HCT116 (cell line): ENCODE measurements at regions not wholly inside any gene's neighbourhood (a gene's known extent, or its start where the extent isn't known, plus 50 kb on each side); places are given as distances from the start of the nearest gene placed in this dataset.

Experiments used
- ATAC-seq: fragments of 200-7000 bp; cut with Tn5 transposase; 2 replicates; pipeline ENCODE4 v1.9.1; 2020; ENCODE audit warnings: mild to moderate bottlenecking, moderate library complexity
- BruUV-seq: library from RNA; stranded (reverse); fragments of 400-500 nt; replicated peaks from 2 replicates; lab custom pipeline; 2021; lab: Mats Ljungman, UMichigan
- CTCF ChIA-PET: fragments of 300-600 bp; sonication (Branson Sonifier 250); formaldehyde crosslinking; loops from one replicate; lab custom pipeline; 2021; ENCODE audit warnings: antibody characterized with exemption; lab: Charles Lee
- POLR2A ChIA-PET: fragments of 300-600, 350-600 bp; sonication (Branson Sonifier 250); formaldehyde crosslinking; loops from one replicate; lab custom pipeline; 2021; ENCODE audit warnings: antibody characterized with exemption; lab: Charles Lee
- RAD21 ChIA-PET, 2 experiments: fragments of 300-600 bp; sonication (Branson Sonifier 250); formaldehyde crosslinking; loops; one replicate each; lab custom pipeline; 2023; ENCODE audit warnings: low total read pairs in 2 of 2; ENCODE audit not compliant: uncharacterized antibody in 2 of 2, unreplicated experiment in 2 of 2, low non-redundant PET in 1 of 2; lab: Charles Lee
- DNase-seq: peaks from one replicate; pipeline ENCODE4 v3.0.0-alpha.2; 2010; ENCODE audit warnings: low read depth, low spot score
- H2AFZ ChIP-seq: fragments of 200-600 bp; shearing (Covaris generic), sonication (generic); 2 replicates; pipeline ENCODE4 v1.6.1; 2017; ENCODE audit warnings: low read depth, mixed run types, mixed read lengths, antibody characterized with exemption, low read length; ENCODE audit not compliant: poor library complexity, severe bottlenecking
- H3K27ac ChIP-seq: 2 replicates; pipeline ENCODE4 v1.5.1; 2012; ENCODE audit warnings: low read depth, low read length
- H3K27me3 ChIP-seq: fragments of 200-600 bp; sonication (generic); 2 replicates; pipeline ENCODE4 v1.6.1; 2016; ENCODE audit warnings: mixed run types, low read length, mixed read lengths; ENCODE audit not compliant: insufficient read depth
- H3K36me3 ChIP-seq, 2 experiments: fragments of 200-500 bp in 1 of 2; fragments of 200-600 bp in 1 of 2; sonication (Bioruptor generic) in 1 of 2; sonication (generic) in 1 of 2; 2 replicates each; pipeline versions ENCODE4 v1.5.1 to v1.6.1; 2014 to 2016; ENCODE audit warnings: low read length in 2 of 2, inconsistent platforms in 1 of 2, mixed read lengths in 1 of 2, mixed run types in 1 of 2; ENCODE audit not compliant: insufficient read depth in 2 of 2, control insufficient read depth in 1 of 2
- H3K4me1 ChIP-seq, 2 experiments: fragments of 200-600 bp in 1 of 2; sonication (generic) in 1 of 2; 2 replicates each; pipeline versions ENCODE4 v1.5.1 to v1.6.1; 2012 to 2017; ENCODE audit warnings: low read length in 2 of 2, inconsistent platforms in 1 of 2, mild to moderate bottlenecking in 1 of 2, mixed read lengths in 1 of 2, mixed run types in 1 of 2, moderate library complexity in 1 of 2; ENCODE audit not compliant: insufficient read depth in 2 of 2, control insufficient read depth in 1 of 2
- H3K4me2 ChIP-seq: fragments of 200-600 bp; sonication (generic); 2 replicates; pipeline ENCODE4 v1.6.1; 2017; ENCODE audit warnings: mixed run types, low read length, mixed read lengths
- H3K4me3 ChIP-seq, 2 experiments: fragments of 200-600 bp in 1 of 2; sonication (generic) in 1 of 2; replicated peaks in 1 of 2; 2 replicates each; pipeline ENCODE4 v1.5.1; 2011 to 2016; ENCODE audit warnings: low read length in 2 of 2, control low read depth in 1 of 2, low read depth in 1 of 2, mild to moderate bottlenecking in 1 of 2, mixed read lengths in 1 of 2, mixed run types in 1 of 2
- H3K79me2 ChIP-seq: fragments of 200-600 bp; sonication (generic); 2 replicates; pipeline ENCODE4 v1.6.1; 2017; ENCODE audit warnings: mild to moderate bottlenecking, mixed run types, low read length, moderate library complexity, mixed read lengths; ENCODE audit not compliant: insufficient read depth
- H3K9ac ChIP-seq: fragments of 200-600 bp; sonication (generic); 2 replicates; pipeline ENCODE4 v1.6.1; 2016; ENCODE audit warnings: low read length, mixed read lengths
- H3K9me2 ChIP-seq: fragments of 200-600 bp; sonication (generic), shearing (Covaris generic); 2 replicates; pipeline ENCODE4 v1.6.1; 2017; ENCODE audit warnings: mixed run types, mild to moderate bottlenecking, moderate library complexity; ENCODE audit not compliant: insufficient read depth
- H3K9me3 ChIP-seq, 2 experiments: fragments of 200-500 bp in 1 of 2; fragments of 200-600 bp in 1 of 2; sonication (Bioruptor generic) in 1 of 2; sonication (generic) in 1 of 2; 2 replicates each; pipeline ENCODE4 v1.6.1; 2014 to 2017; ENCODE audit warnings: low read length in 2 of 2, mixed read lengths in 2 of 2, inconsistent platforms in 1 of 2, low read depth in 1 of 2, mild to moderate bottlenecking in 1 of 2, mixed run types in 1 of 2, moderate library complexity in 1 of 2; ENCODE audit not compliant: control insufficient read depth in 1 of 2, insufficient read depth in 1 of 2
- H4K20me1 ChIP-seq: fragments of 200-600 bp; sonication (generic), shearing (Covaris generic); 2 replicates; pipeline ENCODE4 v1.6.1; 2017; ENCODE audit warnings: mixed run types, mild to moderate bottlenecking, moderate library complexity; ENCODE audit not compliant: insufficient read depth
- CBX3 ChIP-seq: IDR thresholded peaks from 2 replicates; pipeline ENCODE4 v1.6.1; 2012; ENCODE audit warnings: low read depth
- EGR1 ChIP-seq: IDR thresholded peaks from 2 replicates; pipeline ENCODE4 v1.6.1; 2012; ENCODE audit warnings: low read depth
- EZH2 ChIP-seq: fragments of 200-600 bp; sonication (generic); IDR thresholded peaks from 2 replicates; pipeline ENCODE4 v1.6.1; 2017; ENCODE audit warnings: antibody characterized with exemption, mixed run types
- FOSL1 ChIP-seq: IDR thresholded peaks from 2 replicates; pipeline ENCODE4 v1.6.1; 2012; ENCODE audit warnings: low read depth
- JUND ChIP-seq: IDR thresholded peaks from 2 replicates; pipeline ENCODE4 v1.6.1; 2012
- POLR2A ChIP-seq: IDR thresholded peaks from 2 replicates; pipeline ENCODE4 v1.7.0; 2011; ENCODE audit warnings: borderline replicate concordance; ENCODE audit not compliant: insufficient read depth, insufficient read length; ENCODE audit errors: extremely low read depth
- RAD21 ChIP-seq: IDR thresholded peaks from 2 replicates; pipeline ENCODE4 v1.6.1; 2012; ENCODE audit warnings: low read depth, mild to moderate bottlenecking
- SIN3A ChIP-seq: IDR thresholded peaks from 2 replicates; pipeline ENCODE4 v1.6.1; 2012; ENCODE audit warnings: low read depth
- SRF ChIP-seq: IDR thresholded peaks from 2 replicates; pipeline ENCODE4 v1.6.1; 2012; ENCODE audit warnings: low read depth
- TCF7L2 ChIP-seq: IDR thresholded peaks from 2 replicates; pipeline ENCODE4 v1.7.0; 2011; ENCODE audit warnings: borderline replicate concordance, inconsistent platforms; ENCODE audit not compliant: insufficient read depth, insufficient read length; ENCODE audit errors: extremely low read depth
- YY1 ChIP-seq: IDR thresholded peaks from 2 replicates; pipeline ENCODE4 v1.6.1; 2011; ENCODE audit warnings: low read length, low read depth, moderate library complexity, mild to moderate bottlenecking; ENCODE audit not compliant: insufficient replicate concordance; ENCODE audit errors: extremely low read depth
- ZFX ChIP-seq: fragments of 450-650 bp; IDR thresholded peaks from 2 replicates; pipeline ENCODE4 v1.6.1; 2017
- ZNF274 ChIP-seq: fragments of 200-500 bp; sonication (Bioruptor generic); IDR thresholded peaks from 2 replicates; pipeline ENCODE4 v1.6.1; 2014; ENCODE audit warnings: mild to moderate bottlenecking, low read depth, low read length, inconsistent platforms
- intact Hi-C: fragments of 100-400 bp; cut with micrococcal nuclease; formaldehyde crosslinking; loops from 2 replicates; pipeline ENCODE4 v1.10.0; 2022
- TF ChIP-seq, protein P1 (sequence below): IDR thresholded peaks from 2 replicates; pipeline ENCODE4 v1.6.1; 2012; ENCODE audit warnings: low read depth
- TF ChIP-seq, protein P2 (sequence below): IDR thresholded peaks from 2 replicates; pipeline ENCODE4 v1.6.1; 2012
- TF ChIP-seq, protein P3 (sequence below), 3 experiments: fragments of 200-600 bp in 1 of 3; sonication (generic) in 1 of 3; IDR thresholded peaks in 2 of 3; conservative IDR thresholded peaks in 1 of 3; 2 replicates each; pipeline ENCODE4 v1.5.1; 2012 to 2017; ENCODE audit warnings: low read depth in 2 of 3, low read length in 2 of 3, antibody characterized with exemption in 1 of 3, borderline replicate concordance in 1 of 3, control low read depth in 1 of 3, mild to moderate bottlenecking in 1 of 3, mixed read lengths in 1 of 3, mixed run types in 1 of 3, moderate library complexity in 1 of 3; ENCODE audit not compliant: insufficient read depth in 1 of 3

DNA sequence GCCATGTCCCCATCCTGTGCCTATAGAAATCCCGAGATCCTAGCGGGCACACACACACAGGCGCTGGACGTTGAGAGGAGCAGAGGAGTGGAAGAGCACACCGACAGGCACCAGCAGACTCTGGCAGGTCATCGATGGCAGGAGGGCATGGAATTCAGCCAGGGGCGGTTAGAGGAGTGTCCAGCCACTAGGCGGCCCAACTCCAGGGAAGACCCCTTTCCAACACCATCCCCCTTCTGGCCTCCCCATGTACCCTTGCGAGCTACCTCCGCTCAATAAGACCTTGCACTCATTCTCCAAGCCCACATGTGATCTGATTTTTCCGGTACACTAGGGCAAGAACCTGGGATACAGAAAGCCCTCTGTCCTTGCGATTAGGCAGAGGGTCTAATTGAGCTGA lies 356.0 kb upstream of the DPP6 start (continued):
- TF ChIP-seq, protein P1, sequence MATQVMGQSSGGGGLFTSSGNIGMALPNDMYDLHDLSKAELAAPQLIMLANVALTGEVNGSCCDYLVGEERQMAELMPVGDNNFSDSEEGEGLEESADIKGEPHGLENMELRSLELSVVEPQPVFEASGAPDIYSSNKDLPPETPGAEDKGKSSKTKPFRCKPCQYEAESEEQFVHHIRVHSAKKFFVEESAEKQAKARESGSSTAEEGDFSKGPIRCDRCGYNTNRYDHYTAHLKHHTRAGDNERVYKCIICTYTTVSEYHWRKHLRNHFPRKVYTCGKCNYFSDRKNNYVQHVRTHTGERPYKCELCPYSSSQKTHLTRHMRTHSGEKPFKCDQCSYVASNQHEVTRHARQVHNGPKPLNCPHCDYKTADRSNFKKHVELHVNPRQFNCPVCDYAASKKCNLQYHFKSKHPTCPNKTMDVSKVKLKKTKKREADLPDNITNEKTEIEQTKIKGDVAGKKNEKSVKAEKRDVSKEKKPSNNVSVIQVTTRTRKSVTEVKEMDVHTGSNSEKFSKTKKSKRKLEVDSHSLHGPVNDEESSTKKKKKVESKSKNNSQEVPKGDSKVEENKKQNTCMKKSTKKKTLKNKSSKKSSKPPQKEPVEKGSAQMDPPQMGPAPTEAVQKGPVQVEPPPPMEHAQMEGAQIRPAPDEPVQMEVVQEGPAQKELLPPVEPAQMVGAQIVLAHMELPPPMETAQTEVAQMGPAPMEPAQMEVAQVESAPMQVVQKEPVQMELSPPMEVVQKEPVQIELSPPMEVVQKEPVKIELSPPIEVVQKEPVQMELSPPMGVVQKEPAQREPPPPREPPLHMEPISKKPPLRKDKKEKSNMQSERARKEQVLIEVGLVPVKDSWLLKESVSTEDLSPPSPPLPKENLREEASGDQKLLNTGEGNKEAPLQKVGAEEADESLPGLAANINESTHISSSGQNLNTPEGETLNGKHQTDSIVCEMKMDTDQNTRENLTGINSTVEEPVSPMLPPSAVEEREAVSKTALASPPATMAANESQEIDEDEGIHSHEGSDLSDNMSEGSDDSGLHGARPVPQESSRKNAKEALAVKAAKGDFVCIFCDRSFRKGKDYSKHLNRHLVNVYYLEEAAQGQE: no peak
- TF ChIP-seq JUND: no peak
- no peak for TF ChIP-seq CBX3

DNA sequence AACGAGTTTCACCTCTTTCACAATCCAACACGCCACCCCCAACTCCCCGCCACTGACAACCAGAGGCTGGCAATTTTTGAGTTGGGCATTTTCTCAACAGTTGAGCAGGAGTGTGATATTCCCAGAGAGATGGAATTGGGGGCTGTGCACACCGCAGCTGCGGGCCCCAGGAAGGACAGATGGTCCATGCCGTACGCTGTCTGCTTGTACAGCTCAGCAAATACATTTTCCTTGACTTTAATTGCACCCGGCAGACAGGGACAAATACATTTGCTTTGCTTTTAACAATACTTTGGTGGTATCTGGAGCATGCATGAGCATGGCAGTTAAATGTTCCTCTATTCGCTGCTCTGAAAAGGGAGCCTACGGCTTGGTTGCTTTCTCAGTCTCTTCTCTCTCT lies 354.2 kb upstream of the DPP6 start:
- ChIA-PET RAD21 (no interaction called here), POLR2A (no interaction called here), CTCF (no interaction called here)
- Histone ChIP-seq H3K79me2 (no peaks in the 10 kb centered on the region), H3K9ac (no peak overlapping the region), H3K4me3 (no peak overlapping the region), H3K27ac (no peak overlapping the region), H3K9me3 (peaks cover 6 to 13% of the 10 kb centered on the region in 2 experiments; a peak in 2 of 4 replicates), H4K20me1 (no peaks in the 10 kb centered on the region), H2AFZ (no peak overlapping the region), H3K9me2 (no peaks in the 10 kb centered on the region), H3K4me1 (no peaks in the 10 kb centered on the region), H3K27me3 (no peaks in the 10 kb centered on the region), H3K4me2 (no peak overlapping the region), H3K36me3 (no peaks in the 10 kb centered on the region)
- DNase-seq (no peak), ATAC-seq (no peak)
- BruUV-seq: no TSS peak
- TF ChIP-seq JUND (no peak), CBX3 (no peak), ZNF274 (no peak), FOSL1 (no peak), SIN3A (no peak), POLR2A (no peak), SRF (no peak), RAD21 (no peak), EGR1 (no peak), EZH2 (no peak), ZFX (no peak), YY1 (no peak), TCF7L2 (no peak)
- TF ChIP-seq, protein P2, sequence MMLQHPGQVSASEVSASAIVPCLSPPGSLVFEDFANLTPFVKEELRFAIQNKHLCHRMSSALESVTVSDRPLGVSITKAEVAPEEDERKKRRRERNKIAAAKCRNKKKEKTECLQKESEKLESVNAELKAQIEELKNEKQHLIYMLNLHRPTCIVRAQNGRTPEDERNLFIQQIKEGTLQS: no peak
- TF ChIP-seq, protein P3, sequence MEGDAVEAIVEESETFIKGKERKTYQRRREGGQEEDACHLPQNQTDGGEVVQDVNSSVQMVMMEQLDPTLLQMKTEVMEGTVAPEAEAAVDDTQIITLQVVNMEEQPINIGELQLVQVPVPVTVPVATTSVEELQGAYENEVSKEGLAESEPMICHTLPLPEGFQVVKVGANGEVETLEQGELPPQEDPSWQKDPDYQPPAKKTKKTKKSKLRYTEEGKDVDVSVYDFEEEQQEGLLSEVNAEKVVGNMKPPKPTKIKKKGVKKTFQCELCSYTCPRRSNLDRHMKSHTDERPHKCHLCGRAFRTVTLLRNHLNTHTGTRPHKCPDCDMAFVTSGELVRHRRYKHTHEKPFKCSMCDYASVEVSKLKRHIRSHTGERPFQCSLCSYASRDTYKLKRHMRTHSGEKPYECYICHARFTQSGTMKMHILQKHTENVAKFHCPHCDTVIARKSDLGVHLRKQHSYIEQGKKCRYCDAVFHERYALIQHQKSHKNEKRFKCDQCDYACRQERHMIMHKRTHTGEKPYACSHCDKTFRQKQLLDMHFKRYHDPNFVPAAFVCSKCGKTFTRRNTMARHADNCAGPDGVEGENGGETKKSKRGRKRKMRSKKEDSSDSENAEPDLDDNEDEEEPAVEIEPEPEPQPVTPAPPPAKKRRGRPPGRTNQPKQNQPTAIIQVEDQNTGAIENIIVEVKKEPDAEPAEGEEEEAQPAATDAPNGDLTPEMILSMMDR (IDR thresholded peaks at IDR 0.05 in 2 of 3, conservative IDR thresholded peaks at IDR 0.05 in 1 of 3; ENCODE audit: borderline replicate concordance in 1 of 3, insufficient read depth in 1 of 3, low read depth in 2 of 3, low read length in 2 of 3): no peak
- intact Hi-C loops: no loop called here
